IMR-90 (cell line): ENCODE measurements at regions not wholly inside any gene's neighbourhood (a gene's known extent, or its start where the extent isn't known, plus 50 kb on each side); places are given as distances from the start of the nearest gene placed in this dataset.

ENCODE experiments used
- ATAC-seq: fragments of 200-7000 bp; cut with Tn5 transposase; 2 replicates; pipeline ENCODE4 v1.9.1; 2020; ENCODE audit warnings: low read depth, mild to moderate bottlenecking, moderate library complexity
- BruUV-seq: library from RNA; stranded (reverse); fragments of 400-500 nt; replicated peaks from 2 replicates; lab custom pipeline; 2021; lab: Mats Ljungman, UMichigan
- CTCF ChIA-PET: fragments of 300-600 bp; formaldehyde crosslinking; extraction: SDS; loops from one replicate; lab custom pipeline; 2021; ENCODE audit warnings: antibody characterized with exemption; lab: Yijun Ruan, JAX
- POLR2A ChIA-PET: fragments of 300-600 bp; sonication (Branson Sonifier 250); formaldehyde crosslinking; loops from one replicate; lab custom pipeline; 2022; ENCODE audit warnings: antibody characterized with exemption; ENCODE audit not compliant: unreplicated experiment; lab: Charles Lee
- DNase-seq: peaks from one replicate; pipeline ENCODE4 v3.0.0; 2013
- H2AFZ ChIP-seq: replicated peaks from 2 replicates; pipeline ENCODE3; 2013; ENCODE audit warnings: low read length, mild to moderate bottlenecking; ENCODE audit not compliant: poor library complexity
- H2AK5ac ChIP-seq: 2 replicates; pipeline ENCODE4 v1.6.1; 2013; ENCODE audit warnings: low read depth, low read length, inconsistent platforms
- H2AK9ac ChIP-seq: replicated peaks from 2 replicates; pipeline ENCODE3; 2013; ENCODE audit warnings: mild to moderate bottlenecking, low read depth, low read length, moderate library complexity; ENCODE audit not compliant: poor library complexity
- H2BK120ac ChIP-seq: 2 replicates; pipeline ENCODE4 v1.6.1; 2013; ENCODE audit warnings: low read depth, low read length, inconsistent platforms
- H2BK15ac ChIP-seq: 3 replicates; pipeline ENCODE4 v1.6.1; 2013; ENCODE audit warnings: low read depth, low read length, inconsistent platforms
- H2BK20ac ChIP-seq: 2 replicates; pipeline ENCODE4 v1.6.1; 2013; ENCODE audit warnings: low read depth, mild to moderate bottlenecking, inconsistent platforms, low read length, moderate library complexity
- H2BK5ac ChIP-seq: 2 replicates; pipeline ENCODE4 v1.6.1; 2013; ENCODE audit warnings: mild to moderate bottlenecking, low read depth, low read length, inconsistent platforms; ENCODE audit not compliant: poor library complexity, severe bottlenecking
- H3K14ac ChIP-seq: replicated peaks from 2 replicates; pipeline ENCODE4 v1.6.1; 2013; ENCODE audit warnings: low read depth, low read length, inconsistent platforms
- H3K18ac ChIP-seq: 2 replicates; pipeline ENCODE4 v1.6.1; 2013; ENCODE audit warnings: low read depth, low read length, control low read depth
- H3K23ac ChIP-seq: 2 replicates; pipeline ENCODE4 v1.6.1; 2013; ENCODE audit warnings: low read depth, low read length, inconsistent platforms
- H3K27ac ChIP-seq: 2 replicates; pipeline ENCODE4 v1.5.1; 2013; ENCODE audit warnings: mild to moderate bottlenecking, control low read depth, low read length; ENCODE audit not compliant: insufficient read depth
- H3K27me3 ChIP-seq: 2 replicates; pipeline ENCODE4 v1.6.1; 2013; ENCODE audit warnings: low read length; ENCODE audit not compliant: control insufficient read depth, insufficient read depth
- H3K36me3 ChIP-seq: 2 replicates; pipeline ENCODE4 v1.6.1; 2013; ENCODE audit warnings: low read length, mixed read lengths; ENCODE audit not compliant: control insufficient read depth, insufficient read depth
- H3K4ac ChIP-seq: 2 replicates; pipeline ENCODE4 v1.6.1; 2013; ENCODE audit warnings: low read depth, low read length, inconsistent platforms
- H3K4me1 ChIP-seq: 2 replicates; pipeline ENCODE4 v1.6.1; 2013; ENCODE audit warnings: low read length, mixed read lengths; ENCODE audit not compliant: control insufficient read depth, insufficient read depth
- H3K4me2 ChIP-seq: 2 replicates; pipeline ENCODE4 v1.6.1; 2013; ENCODE audit warnings: low read depth, mild to moderate bottlenecking, control low read depth, low read length, moderate library complexity
- H3K4me3 ChIP-seq: 2 replicates; pipeline ENCODE4 v1.5.1; 2013; ENCODE audit warnings: low read depth, mild to moderate bottlenecking, control low read depth, low read length, moderate library complexity; ENCODE audit not compliant: insufficient read depth
- H3K56ac ChIP-seq: 2 replicates; pipeline ENCODE4 v1.6.1; 2013; ENCODE audit warnings: low read length, inconsistent platforms; ENCODE audit not compliant: insufficient read depth; ENCODE audit errors: extremely low read depth
- H3K79me1 ChIP-seq, 2 experiments: 2 replicates each; pipeline ENCODE4 v1.6.1; 2013; ENCODE audit warnings: low read length in 2 of 2, inconsistent platforms in 1 of 2, low read depth in 1 of 2
- H3K9ac ChIP-seq: 2 replicates; pipeline ENCODE4 v1.6.1; 2013; ENCODE audit warnings: low read depth, low read length, control low read depth
- H3K9me1 ChIP-seq: 2 replicates; pipeline ENCODE4 v1.6.1; 2013; ENCODE audit warnings: low read length, inconsistent platforms; ENCODE audit not compliant: insufficient read depth
- H3K9me3 ChIP-seq: 2 replicates; pipeline ENCODE4 v1.6.1; 2013; ENCODE audit warnings: low read length; ENCODE audit not compliant: control insufficient read depth, insufficient read depth
- H4K20me1 ChIP-seq: 2 replicates; pipeline ENCODE4 v1.6.1; 2013; ENCODE audit warnings: low read length, inconsistent platforms; ENCODE audit not compliant: insufficient read depth
- H4K5ac ChIP-seq: 2 replicates; pipeline ENCODE4 v1.6.1; 2013; ENCODE audit warnings: mild to moderate bottlenecking, low read depth, low read length, control low read depth
- H4K8ac ChIP-seq, 2 experiments: 2 replicates each; pipeline ENCODE4 v1.6.1; 2013; ENCODE audit warnings: low read depth in 2 of 2, low read length in 2 of 2, control low read depth in 1 of 2, inconsistent platforms in 1 of 2
- H4K91ac ChIP-seq: 2 replicates; pipeline ENCODE4 v1.6.1; 2013; ENCODE audit warnings: low read depth, low read length, inconsistent platforms; ENCODE audit not compliant: insufficient read depth
- CEBPB ChIP-seq: IDR thresholded peaks from 2 replicates; pipeline ENCODE4 v1.6.1; 2012; ENCODE audit warnings: low read depth, low read length, improper control_type of control experiment
- NFE2L2 ChIP-seq: fragments of 150-350 bp; IDR thresholded peaks from 2 replicates; pipeline ENCODE4 v1.6.1; 2016; ENCODE audit warnings: low read depth, mild to moderate bottlenecking, low read length
- RAD21 ChIP-seq: IDR thresholded peaks from 2 replicates; pipeline ENCODE4 v1.6.1; 2012; ENCODE audit warnings: low read length, improper control_type of control experiment
- WGBS, 2 experiments: methylation state at CpG; one replicate each; pipeline versions ENCODE4 v1.1.5 to v1.1.7; 2013; ENCODE audit warnings: missing lambda C conversion rate in 2 of 2; ENCODE audit not compliant: insufficient read length in 1 of 2; ENCODE audit errors: extremely low coverage in 2 of 2; 5-methylcytosine and 5-hydroxymethylcytosine counted together
- dilution Hi-C: fragments of 300-500 bp; cut with HindIII; formaldehyde crosslinking; loops from one replicate; pipeline ENCODE4 v1.14.3; 2018; ENCODE audit warnings: low sequenced_read_pairs; ENCODE audit not compliant: unreplicated experiment
- in situ Hi-C: fragments of 300-500 bp; cut with MboI; formaldehyde crosslinking; loops from 3 replicates; pipeline ENCODE4 v1.14.3; 2019; ENCODE audit warnings: low sequenced_read_pairs, inconsistent platforms, mixed read lengths
- intact Hi-C: fragments of 100-400 bp; cut with micrococcal nuclease; formaldehyde crosslinking; loops from 2 replicates; pipeline ENCODE4 v1.10.0; 2022
- TF ChIP-seq, protein P1 (sequence below): fragments of 150-350 bp; IDR thresholded peaks from 2 replicates; pipeline ENCODE4 v1.6.1; 2017; ENCODE audit warnings: mild to moderate bottlenecking, antibody characterized with exemption, low read length, low read depth

DNA sequence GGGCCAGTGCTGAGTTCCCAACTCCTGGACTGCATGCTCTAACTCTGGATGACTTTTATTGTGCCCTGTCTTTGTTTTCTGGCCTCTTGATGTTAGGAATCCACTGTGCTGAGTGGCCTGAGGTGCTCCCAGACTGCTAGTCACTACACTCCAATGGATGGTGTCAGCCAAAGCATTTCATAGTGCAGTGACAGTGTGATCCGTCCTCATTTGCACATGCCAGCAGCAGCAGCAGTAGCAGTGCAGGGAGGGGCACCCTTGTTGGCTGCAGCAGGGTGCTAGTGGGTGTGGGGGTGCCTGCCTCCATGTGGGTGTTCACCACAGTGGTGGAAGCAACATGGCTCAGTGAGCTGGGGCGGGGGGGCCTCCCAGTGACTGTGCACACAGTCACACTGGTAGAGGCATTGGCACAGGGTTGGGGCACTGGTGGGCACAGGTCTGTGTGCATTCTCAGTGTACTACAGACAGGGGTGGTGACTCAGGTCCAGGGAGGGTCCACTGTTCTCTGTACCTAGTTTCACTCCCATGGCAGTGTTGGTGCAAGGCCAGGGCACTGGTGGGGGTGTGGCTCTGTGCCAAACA is 214.0 kb downstream of the ZC3H11B start:
- intact Hi-C loops = loop anchor here (5.0 kb wide), 1 partner anchor 258 kb away; no protein-coding TSS in a partner anchor
- Histone ChIP-seq H4K8ac (no peak overlapping the region), H3K36me3 (no peaks in the 10 kb centered on the region), H4K20me1 (no peaks in the 10 kb centered on the region), H2BK20ac (no peak overlapping the region), H3K14ac (no peak overlapping the region), H3K27me3 (no peaks in the 10 kb centered on the region), H2BK15ac (no peak overlapping the region), H3K4ac (no peak overlapping the region), H2BK120ac (no peak overlapping the region), H3K18ac (no peak overlapping the region), H3K4me2 (no peak overlapping the region), H3K9ac (no peak overlapping the region), H3K9me3 (no peaks in the 10 kb centered on the region), H2BK5ac (no peak overlapping the region), H2AFZ (peak overlapping the region; percentile 32), H3K27ac (no peak overlapping the region), H3K4me3 (no peak overlapping the region), H2AK5ac (no peak overlapping the region), H3K79me1 (no peaks in the 10 kb centered on the region), H4K91ac (no peak overlapping the region), H2AK9ac (no peak overlapping the region), H3K23ac (no peak overlapping the region), H3K9me1 (no peaks in the 10 kb centered on the region), H4K5ac (no peak overlapping the region), H3K56ac (no peak overlapping the region), H3K4me1 (no peaks in the 10 kb centered on the region)
- dilution Hi-C loops = no loop called here
- POLR2A ChIA-PET = no interaction called here
- in situ Hi-C loops = no loop called here
- TF ChIP-seq RAD21 (no peak), CEBPB (no peak), NFE2L2 (no peak)
- TF ChIP-seq, protein P1, sequence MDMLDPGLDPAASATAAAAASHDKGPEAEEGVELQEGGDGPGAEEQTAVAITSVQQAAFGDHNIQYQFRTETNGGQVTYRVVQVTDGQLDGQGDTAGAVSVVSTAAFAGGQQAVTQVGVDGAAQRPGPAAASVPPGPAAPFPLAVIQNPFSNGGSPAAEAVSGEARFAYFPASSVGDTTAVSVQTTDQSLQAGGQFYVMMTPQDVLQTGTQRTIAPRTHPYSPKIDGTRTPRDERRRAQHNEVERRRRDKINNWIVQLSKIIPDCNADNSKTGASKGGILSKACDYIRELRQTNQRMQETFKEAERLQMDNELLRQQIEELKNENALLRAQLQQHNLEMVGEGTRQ = no peak
- no TSS peak for BruUV-seq
- DNase-seq (no peak), ATAC-seq (no peak)
- CTCF ChIA-PET = no interaction called here
- WGBS, 2 experiments = 59% methylated on average over 2 of the region's 2 CpGs; no CpG with 5 or more reads in 1 of the 2 experiments
